Activated B cell treated with CpG ODN at 0.5 μM for 24 hours (primary cell): ENCODE measurements at regions not wholly inside any gene's neighbourhood (a gene's known extent, or its start where the extent isn't known, plus 50 kb on each side); places are given as distances from the start of the nearest gene placed in this dataset.
"Not testable (repeated sequence)": the region's sequence is repeated elsewhere in the genome, so short reads cannot be mapped to it uniquely, and the experiment has no call there.

Experiments
- ATAC-seq: fragments of 200-7000 bp; cut with Tn5 transposase; one replicate; pipeline ENCODE4 v1.10.0; 2021; ENCODE audit warnings: low read depth, mild to moderate bottlenecking, moderate library complexity
- CTCF ChIA-PET: fragments of 350-600 bp; sonication (Branson Sonifier 250); formaldehyde crosslinking; loops from one replicate; lab custom pipeline; 2021; ENCODE audit warnings: antibody characterized with exemption; lab: Charles Lee
- POLR2A ChIA-PET: fragments of 350-600 bp; sonication (Branson Sonifier 250); formaldehyde crosslinking; loops from one replicate; lab custom pipeline; 2021; ENCODE audit warnings: antibody characterized with exemption; lab: Charles Lee
- DNase-seq: peaks from one replicate; pipeline ENCODE4 v3.0.0; 2022
- H3K27ac Mint-ChIP-seq: one replicate; pipeline ENCODE4 v1.8.0; 2020; ENCODE audit warnings: mixed read lengths
- H3K27me3 Mint-ChIP-seq: one replicate; pipeline ENCODE4 v1.8.0; 2021; ENCODE audit warnings: mixed read lengths
- H3K36me3 Mint-ChIP-seq: one replicate; pipeline ENCODE4 v1.8.0; 2021; ENCODE audit warnings: low read depth, mixed read lengths
- H3K4me1 Mint-ChIP-seq: one replicate; pipeline ENCODE4 v1.8.0; 2021; ENCODE audit warnings: mixed read lengths
- H3K4me3 Mint-ChIP-seq: one replicate; pipeline ENCODE4 v1.8.0; 2020; ENCODE audit warnings: mild to moderate bottlenecking, mixed read lengths
- H3K9me3 Mint-ChIP-seq: one replicate; pipeline ENCODE4 v1.8.0; 2020; ENCODE audit warnings: mixed read lengths
- CTCF ChIP-seq: fragments of 200-600 bp; IDR thresholded peaks from one replicate; pipeline ENCODE4 v1.8.0; 2022; ENCODE audit warnings: antibody characterized with exemption, mild to moderate bottlenecking
- intact Hi-C: fragments of 100-400 bp; cut with micrococcal nuclease; formaldehyde crosslinking; loops from one replicate; pipeline ENCODE4 v1.15.1; 2024

- POLR2A ChIA-PET, result no interaction called here
- Mint-ChIP-seq H3K4me3 (no peak overlapping the region), H3K27ac (no peak overlapping the region), H3K4me1 (peaks cover 2% of the 10 kb centered on the region), H3K9me3 (no peaks in the 10 kb centered on the region), H3K27me3 (peaks cover 18% of the 10 kb centered on the region), H3K36me3 (no peaks in the 10 kb centered on the region)
- no peak for DNase-seq
- TF ChIP-seq CTCF, result no peak
- intact Hi-C loops, result no loop called here
- CTCF ChIA-PET, result no interaction called here
- no peak for ATAC-seq
These were observed 95.7 kb upstream of the DRD5 start for GRCh38 chr4:9685692-9686091.

DNA sequence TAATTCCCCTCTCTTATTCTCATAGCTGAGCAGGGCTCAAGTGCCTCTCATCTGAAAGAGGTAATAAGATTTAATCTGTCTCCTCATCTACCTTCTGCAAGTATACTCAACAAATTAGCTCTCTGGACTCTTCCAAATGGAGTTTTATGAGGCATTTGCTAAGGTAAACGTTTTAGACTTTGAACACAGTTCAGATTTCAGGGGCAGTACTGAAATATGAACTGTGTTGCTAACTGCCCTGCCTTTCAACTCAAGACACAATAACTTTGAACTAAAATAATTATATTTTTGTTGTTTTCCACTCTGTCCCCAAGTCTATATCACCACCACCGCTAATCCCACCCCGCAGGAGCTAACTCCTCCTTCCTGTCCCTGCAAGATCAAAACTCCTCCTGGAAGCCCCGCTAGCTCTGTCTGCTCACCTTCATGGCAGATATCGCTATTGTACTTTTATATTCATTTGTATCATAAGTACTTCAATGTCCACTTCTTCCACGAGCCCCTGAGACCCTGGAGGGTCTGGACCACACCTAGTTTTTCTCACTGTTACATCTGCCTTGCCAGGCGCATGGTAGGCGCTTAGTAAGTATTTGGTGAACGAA lies 90.7 kb upstream of the DRD5 start:
- POLR2A ChIA-PET, result interaction anchor here (0.7 to 1.6 kb wide), 2 partner anchors 427 to 538 kb away, joined by 3 to 14 read pairs; partner anchors contain the start of gene WDR1
- intact Hi-C loops, result loop anchor here (1.0 to 2.0 kb wide), 2 partner anchors 426 to 770 kb away; partner anchors contain the start of gene WDR1
- H3K27ac Mint-ChIP-seq, result peak overlapping the region; percentile 85

GRCh38 chr4:9691238-9692065 lies 90.0 kb upstream of the DRD5 start:
- POLR2A ChIA-PET, result interaction anchor here (0.7 to 1.6 kb wide), 2 partner anchors 426 to 539 kb away, joined by 3 to 14 read pairs; partner anchors contain the start of gene WDR1
- H3K27me3 Mint-ChIP-seq, result peaks cover 7% of the 10 kb centered on the region
- peak; percentile 100 for ATAC-seq
- peak; percentile 89 for DNase-seq
- no peaks in the 10 kb centered on the region for H3K9me3 Mint-ChIP-seq
- peak overlapping the region; percentile 85 for H3K27ac Mint-ChIP-seq
- peaks cover 12% of the 10 kb centered on the region for H3K4me1 Mint-ChIP-seq
- intact Hi-C loops, result loop anchor here (1.0 to 2.0 kb wide), 2 partner anchors 425 to 769 kb away; partner anchors contain the start of gene WDR1
- no peaks in the 10 kb centered on the region for H3K36me3 Mint-ChIP-seq
- CTCF ChIA-PET, result interaction anchor here (0.8 to 1.8 kb wide), 5 partner anchors 13 to 847 kb away, joined by 3 to 6 read pairs (median 3); no protein-coding TSS in a partner anchor
- TF ChIP-seq CTCF, result no peak
- peak overlapping the region; percentile 89 for H3K4me3 Mint-ChIP-seq

More for the DNA sequence above, 90.7 kb upstream of the DRD5 start:
- ATAC-seq, H3K36me3 Mint-ChIP-seq, H3K9me3 Mint-ChIP-seq, DNase-seq: not testable (repeated sequence)
- CTCF ChIA-PET, result interaction anchor here (0.8 to 1.8 kb wide), 3 partner anchors 13 to 770 kb away, joined by 3 to 6 read pairs (median 3); no protein-coding TSS in a partner anchor
- Mint-ChIP-seq H3K4me3 (peak overlapping the region; percentile 89), H3K27me3 (peaks cover 12% of the 10 kb centered on the region), H3K4me1 (peaks cover 12% of the 10 kb centered on the region)

- ATAC-seq, H3K27me3 Mint-ChIP-seq, H3K4me3 Mint-ChIP-seq, POLR2A ChIA-PET, H3K36me3 Mint-ChIP-seq, H3K9me3 Mint-ChIP-seq, DNase-seq, H3K27ac Mint-ChIP-seq, intact Hi-C loops: not testable (repeated sequence)
- CTCF ChIA-PET, result interaction anchor here (1.7 kb wide), 1 partner anchor 846 kb away, joined by 4 read pairs; no protein-coding TSS in a partner anchor
- H3K4me1 Mint-ChIP-seq, result peaks cover 12% of the 10 kb centered on the region
These were observed 88.5 kb upstream of the DRD5 start for GRCh38 chr4:9692791-9693491.

DNA sequence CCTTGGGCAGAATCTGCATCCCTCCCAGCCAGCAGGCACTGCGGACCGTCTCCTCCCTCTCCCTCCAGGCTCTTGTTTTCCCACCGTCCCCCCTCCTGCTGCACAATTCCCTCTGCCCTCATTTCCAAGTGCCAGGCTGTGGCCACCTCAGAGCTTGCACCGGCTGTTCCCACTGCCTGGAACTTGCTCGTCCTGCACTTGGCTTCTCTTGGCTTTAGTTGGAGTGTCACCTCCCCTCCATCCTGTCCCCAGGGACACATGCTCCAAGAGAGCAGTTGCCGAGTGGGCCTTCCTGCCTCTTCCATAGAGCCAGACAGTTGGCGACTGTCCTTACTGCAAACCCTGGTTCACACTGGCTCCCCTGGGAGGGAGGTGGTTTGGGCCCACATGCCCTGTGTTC lies 87.0 kb upstream of the DRD5 start:
- CTCF ChIA-PET, intact Hi-C loops, DNase-seq, H3K4me3 Mint-ChIP-seq, H3K9me3 Mint-ChIP-seq, POLR2A ChIA-PET, H3K27ac Mint-ChIP-seq, ATAC-seq, H3K36me3 Mint-ChIP-seq, H3K27me3 Mint-ChIP-seq: not testable (repeated sequence)
- peaks cover 12% of the 10 kb centered on the region for H3K4me1 Mint-ChIP-seq

GRCh38 chr4:9695994-9696393 lies 85.4 kb upstream of the DRD5 start:
- POLR2A ChIA-PET, H3K9me3 Mint-ChIP-seq, H3K27me3 Mint-ChIP-seq, H3K36me3 Mint-ChIP-seq, CTCF ChIA-PET, DNase-seq, H3K4me3 Mint-ChIP-seq, ATAC-seq, H3K4me1 Mint-ChIP-seq, intact Hi-C loops, H3K27ac Mint-ChIP-seq: not testable (repeated sequence)

GRCh38 chr4:9696561-9696960 lies 84.9 kb upstream of the DRD5 start:
- H3K9me3 Mint-ChIP-seq, POLR2A ChIA-PET, H3K4me1 Mint-ChIP-seq, H3K27me3 Mint-ChIP-seq, H3K27ac Mint-ChIP-seq, ATAC-seq, H3K36me3 Mint-ChIP-seq, intact Hi-C loops, DNase-seq, H3K4me3 Mint-ChIP-seq, CTCF ChIA-PET: not testable (repeated sequence)

- H3K4me1 Mint-ChIP-seq, result not testable (repeated sequence)
These were observed 79.4 kb upstream of the DRD5 start for GRCh38 chr4:9702019-9702418.

GRCh38 chr4:9702696-9703095 lies 78.7 kb upstream of the DRD5 start:
- POLR2A ChIA-PET, H3K36me3 Mint-ChIP-seq, H3K4me1 Mint-ChIP-seq, DNase-seq, H3K27me3 Mint-ChIP-seq, ATAC-seq, H3K9me3 Mint-ChIP-seq, H3K27ac Mint-ChIP-seq, H3K4me3 Mint-ChIP-seq: not testable (repeated sequence)
- intact Hi-C loops, result loop anchor here (2.0 to 5.0 kb wide), 2 partner anchors 316 to 835 kb away; no protein-coding TSS in a partner anchor
- CTCF ChIA-PET, result interaction anchor here (2.2 kb wide), 1 partner anchor 311 kb away, joined by 6 read pairs; no protein-coding TSS in a partner anchor

More at GRCh38 chr4:9702019-9702418, 79.4 kb upstream of the DRD5 start:
- H3K9me3 Mint-ChIP-seq, DNase-seq, CTCF ChIA-PET, H3K36me3 Mint-ChIP-seq, H3K27ac Mint-ChIP-seq, ATAC-seq, POLR2A ChIA-PET, H3K4me3 Mint-ChIP-seq, H3K27me3 Mint-ChIP-seq: not testable (repeated sequence)
- intact Hi-C loops, result loop anchor here (2.0 to 5.0 kb wide), 2 partner anchors 317 to 835 kb away; no protein-coding TSS in a partner anchor
